Sigmoid colon (tissue), 6 donors: ENCODE measurements at regions not wholly inside any gene's neighbourhood (a gene's known extent, or its start where the extent isn't known, plus 50 kb on each side); places are given as distances from the start of the nearest gene placed in this dataset.

Experiments used
- DNase-seq: peaks from one replicate; pipeline ENCODE4 v3.0.0-alpha.2; 2019
- H3K27ac ChIP-seq, 4 donors: fragments of 200-600 bp; sonication (generic); one replicate each; pipeline ENCODE4 v1.5.1; 2016 to 2019; ENCODE audit warnings: mild to moderate bottlenecking in 1 of 4
- H3K27me3 ChIP-seq, 3 donors: fragments of 200-600 bp; sonication (generic); one replicate each; pipeline ENCODE4 v1.5.1; 2019; ENCODE audit warnings: mild to moderate bottlenecking in 1 of 3
- H3K36me3 ChIP-seq, 4 donors: fragments of 200-600 bp; sonication (generic); one replicate each; pipeline ENCODE4 v1.5.1; 2016 to 2019
- H3K4me1 ChIP-seq, 4 donors: fragments of 200-600 bp; sonication (generic); one replicate each; pipeline ENCODE4 v1.5.1; 2017 to 2019
- H3K4me3 ChIP-seq, 4 donors: fragments of 200-600 bp; sonication (generic); one replicate each; pipeline ENCODE4 v1.5.1; 2017 to 2019; ENCODE audit warnings: mild to moderate bottlenecking in 2 of 4, moderate library complexity in 1 of 4
- H3K9me3 ChIP-seq, 4 donors: fragments of 200-600 bp in 3 of 4; sonication (generic) in 3 of 4; one replicate each; pipeline versions ENCODE4 v1.5.1 to v1.6.1; 2013 to 2019
- EP300 ChIP-seq, 4 donors: sonication (generic); formaldehyde crosslinking; IDR thresholded peaks; one replicate each; pipeline ENCODE4 v1.6.1; 2017; ENCODE audit warnings: antibody characterized with exemption in 4 of 4
- POLR2A ChIP-seq, 2 donors: fragments of 450-650 bp; IDR thresholded peaks; one replicate each; pipeline ENCODE4 v1.6.1; 2016; ENCODE audit warnings: antibody characterized with exemption in 2 of 2, mild to moderate bottlenecking in 2 of 2, moderate library complexity in 2 of 2
- POLR2AphosphoS5 ChIP-seq, 4 donors: sonication (generic); formaldehyde crosslinking; IDR thresholded peaks; one replicate each; pipeline ENCODE4 v1.6.1; 2017; ENCODE audit warnings: antibody characterized with exemption in 4 of 4
- WGBS, 2 donors: extraction: QIAGEN DNeasy Blood & Tissue Kit; methylation state at CpG; one replicate each; pipeline ENCODE4 v1.1.7; 2013; 5-methylcytosine and 5-hydroxymethylcytosine counted together
- intact Hi-C: fragments of 100-400 bp; cut with DNase I; formaldehyde crosslinking; loops from one replicate; pipeline ENCODE4 v1.15.1; 2023
- TF ChIP-seq, protein P1 (sequence below), 4 experiments: fragments of 450-650 bp in 3 of 4; fragments of 200-600 bp in 1 of 4; IDR thresholded peaks; one replicate each; pipeline ENCODE4 v1.5.1; 2016 to 2019; ENCODE audit warnings: antibody characterized with exemption in 4 of 4, mild to moderate bottlenecking in 3 of 4, moderate library complexity in 2 of 4
- donor health status: healthy with polysubstance abuse.
- donor health status: healthy.

DNA sequence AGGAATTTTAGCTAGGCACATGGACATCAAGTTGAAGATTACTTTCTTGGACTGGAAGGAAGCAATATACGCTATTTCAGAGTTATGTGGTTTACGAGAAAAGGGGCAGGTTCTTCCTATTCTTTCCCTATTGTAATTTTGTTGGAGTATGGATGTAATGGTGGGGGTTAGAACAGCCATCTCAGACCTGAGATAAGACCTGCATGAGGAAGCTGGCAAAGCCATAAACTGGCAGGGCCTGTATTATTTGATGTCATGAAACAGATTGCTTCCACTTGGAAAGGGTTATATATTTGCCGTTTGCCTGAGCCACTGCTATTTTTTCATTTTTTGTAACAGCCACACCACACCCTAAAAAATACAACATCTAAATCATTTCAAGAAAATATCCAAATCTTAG lies 220.5 kb upstream of the MAGI2 start:
- Histone ChIP-seq H3K27ac (no peak overlapping the region), H3K9me3 (no peaks in the 10 kb centered on the region), H3K36me3 (no peaks in the 10 kb centered on the region), H3K27me3 (no peaks in the 10 kb centered on the region), H3K4me1 (no peaks in the 10 kb centered on the region), H3K4me3 (no peak overlapping the region)
- WGBS, 2 donors = 24 to 68% methylated on average over 3 of the region's 3 CpGs
- DNase-seq = no peak
- TF ChIP-seq, protein P1, sequence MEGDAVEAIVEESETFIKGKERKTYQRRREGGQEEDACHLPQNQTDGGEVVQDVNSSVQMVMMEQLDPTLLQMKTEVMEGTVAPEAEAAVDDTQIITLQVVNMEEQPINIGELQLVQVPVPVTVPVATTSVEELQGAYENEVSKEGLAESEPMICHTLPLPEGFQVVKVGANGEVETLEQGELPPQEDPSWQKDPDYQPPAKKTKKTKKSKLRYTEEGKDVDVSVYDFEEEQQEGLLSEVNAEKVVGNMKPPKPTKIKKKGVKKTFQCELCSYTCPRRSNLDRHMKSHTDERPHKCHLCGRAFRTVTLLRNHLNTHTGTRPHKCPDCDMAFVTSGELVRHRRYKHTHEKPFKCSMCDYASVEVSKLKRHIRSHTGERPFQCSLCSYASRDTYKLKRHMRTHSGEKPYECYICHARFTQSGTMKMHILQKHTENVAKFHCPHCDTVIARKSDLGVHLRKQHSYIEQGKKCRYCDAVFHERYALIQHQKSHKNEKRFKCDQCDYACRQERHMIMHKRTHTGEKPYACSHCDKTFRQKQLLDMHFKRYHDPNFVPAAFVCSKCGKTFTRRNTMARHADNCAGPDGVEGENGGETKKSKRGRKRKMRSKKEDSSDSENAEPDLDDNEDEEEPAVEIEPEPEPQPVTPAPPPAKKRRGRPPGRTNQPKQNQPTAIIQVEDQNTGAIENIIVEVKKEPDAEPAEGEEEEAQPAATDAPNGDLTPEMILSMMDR (IDR thresholded peaks at IDR 0.05) = no peak
- TF ChIP-seq EP300 (IDR thresholded peaks at IDR 0.05) (no peak), POLR2AphosphoS5 (IDR thresholded peaks at IDR 0.05) (no peak), POLR2A (IDR thresholded peaks at IDR 0.05) (no peak)
- intact Hi-C loops = no loop called here

DNA sequence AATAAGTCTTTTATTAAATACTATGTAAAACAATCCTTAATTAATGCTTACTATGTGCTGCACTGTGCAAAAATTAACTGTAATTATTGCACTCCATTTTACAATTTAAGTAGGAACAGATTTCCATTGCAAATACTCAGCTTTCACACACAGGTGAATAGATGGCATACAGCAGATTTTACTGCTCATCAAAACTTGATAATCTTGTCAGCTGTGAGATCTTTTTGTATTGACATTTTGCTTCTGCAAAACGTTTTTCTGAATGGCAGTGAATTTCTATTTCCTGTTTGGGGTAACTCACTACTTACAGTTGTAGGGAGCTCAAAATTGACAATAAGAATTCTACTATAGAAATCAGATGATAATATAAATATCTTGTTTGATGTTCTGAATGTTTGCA lies 220.0 kb upstream of the MAGI2 start:
- H3K9me3 ChIP-seq = no peaks in the 10 kb centered on the region
- H3K27ac ChIP-seq = no peak overlapping the region
- no peak for DNase-seq
- no peaks in the 10 kb centered on the region for H3K27me3 ChIP-seq
- no peak for TF ChIP-seq POLR2AphosphoS5 (IDR thresholded peaks at IDR 0.05)
- TF ChIP-seq, protein P1 (IDR thresholded peaks at IDR 0.05) = no peak
- TF ChIP-seq POLR2A (IDR thresholded peaks at IDR 0.05) = no peak
- no peak for TF ChIP-seq EP300 (IDR thresholded peaks at IDR 0.05)
- WGBS, 2 donors = 1 to 8% methylated on average over 1 of the region's 1 CpG
- H3K36me3 ChIP-seq = no peaks in the 10 kb centered on the region
- intact Hi-C loops = no loop called here
- H3K4me3 ChIP-seq = no peak overlapping the region
- no peaks in the 10 kb centered on the region for H3K4me1 ChIP-seq

DNA sequence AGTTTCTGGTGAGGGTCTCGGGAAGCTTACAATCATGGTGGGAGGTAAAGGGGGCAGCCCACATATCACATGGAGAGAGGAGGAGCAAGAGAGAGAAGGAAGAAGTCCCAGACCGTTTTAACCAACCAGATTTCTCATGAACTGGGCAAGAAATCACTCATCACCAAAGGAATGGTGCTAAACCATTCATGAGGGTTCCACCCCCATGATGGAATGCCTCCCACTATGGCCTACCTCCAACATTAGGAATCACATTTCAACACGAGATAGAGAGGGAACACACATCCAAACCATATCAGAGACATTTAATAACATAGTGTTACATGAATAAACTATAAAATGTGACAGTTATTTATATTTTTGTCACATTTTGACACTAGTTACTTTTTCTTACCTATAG lies 214.8 kb upstream of the MAGI2 start:
- H3K36me3 ChIP-seq = no peaks in the 10 kb centered on the region
- TF ChIP-seq EP300 (IDR thresholded peaks at IDR 0.05) = no peak
- no peak for TF ChIP-seq POLR2A (IDR thresholded peaks at IDR 0.05)
- no peak for TF ChIP-seq POLR2AphosphoS5 (IDR thresholded peaks at IDR 0.05)
- TF ChIP-seq, protein P1 (IDR thresholded peaks at IDR 0.05) = no peak
- no peak overlapping the region for H3K27ac ChIP-seq
- WGBS, 2 donors = 69% methylated on average over 3 of the region's 3 CpGs
- H3K27me3 ChIP-seq = no peaks in the 10 kb centered on the region
- H3K4me3 ChIP-seq = no peak overlapping the region
- DNase-seq = no peak
- no peaks in the 10 kb centered on the region for H3K9me3 ChIP-seq
- no peaks in the 10 kb centered on the region for H3K4me1 ChIP-seq
- intact Hi-C loops = no loop called here

DNA sequence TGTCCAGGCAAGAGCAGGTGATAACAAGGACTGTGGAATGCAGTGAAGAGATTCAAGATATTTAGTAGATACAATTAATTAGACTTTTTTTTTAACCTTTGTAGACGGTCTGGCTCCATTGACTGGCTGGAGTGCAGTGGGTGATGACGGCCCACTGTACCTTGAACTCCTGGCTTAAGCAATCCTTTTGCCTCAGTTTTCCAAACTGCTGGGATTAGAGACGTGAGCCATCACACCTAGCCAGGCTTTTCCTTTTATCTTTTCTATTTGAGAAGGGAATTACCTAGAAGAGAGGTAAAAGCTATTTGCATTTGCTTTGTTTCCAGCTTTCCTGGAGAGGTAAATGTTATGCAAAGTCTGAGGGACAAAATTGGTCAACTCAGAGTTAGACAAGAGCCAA lies 213.0 kb upstream of the MAGI2 start:
- H3K9me3 ChIP-seq = no peaks in the 10 kb centered on the region
- TF ChIP-seq POLR2AphosphoS5 (IDR thresholded peaks at IDR 0.05) (no peak), EP300 (IDR thresholded peaks at IDR 0.05) (no peak), POLR2A (IDR thresholded peaks at IDR 0.05) (no peak)
- WGBS, 2 donors = 82 to 90% methylated on average over 3 of the region's 3 CpGs

DNA sequence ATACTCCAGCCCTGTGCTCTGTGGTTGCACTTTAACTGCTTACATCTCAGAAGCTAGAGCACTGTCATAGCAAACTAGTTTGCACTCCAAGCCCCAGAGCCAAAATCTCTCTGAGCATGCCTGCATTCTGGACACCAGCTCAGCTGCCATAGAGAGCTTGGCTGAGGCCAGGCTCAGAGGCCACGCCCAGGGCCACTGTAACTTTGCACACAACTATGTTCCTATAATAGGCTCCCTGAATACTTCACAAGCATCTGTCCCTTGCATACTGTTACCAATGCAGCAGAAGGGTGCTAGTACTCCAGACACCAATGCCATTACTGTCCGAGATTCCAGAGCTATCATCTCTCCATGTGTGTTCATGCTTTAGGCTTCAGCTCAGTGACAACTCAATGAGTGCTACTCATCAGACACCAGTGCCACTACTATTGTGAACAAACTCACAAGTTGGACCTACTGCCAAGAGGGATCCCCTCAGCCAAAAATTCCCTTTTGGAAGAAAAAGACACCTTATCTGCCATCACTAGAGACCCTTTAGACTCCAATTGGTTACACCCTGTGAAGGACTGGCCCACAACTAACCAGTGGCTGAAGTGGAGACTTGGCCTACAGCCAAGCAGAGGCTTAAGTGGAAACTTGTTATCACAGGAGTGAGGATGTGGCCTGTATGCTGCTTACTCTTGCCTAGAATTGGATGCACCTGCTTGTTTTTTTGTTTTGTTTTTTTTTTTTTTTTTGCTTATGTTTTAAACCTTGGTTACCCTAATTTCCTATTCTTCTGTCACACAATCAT lies 211.6 kb upstream of the MAGI2 start:
- Histone ChIP-seq H3K4me3 (no peak overlapping the region), H3K9me3 (no peaks in the 10 kb centered on the region), H3K27me3 (no peaks in the 10 kb centered on the region), H3K36me3 (no peaks in the 10 kb centered on the region), H3K4me1 (no peaks in the 10 kb centered on the region), H3K27ac (no peak overlapping the region)
- intact Hi-C loops = no loop called here
- 91% methylated on average over 2 of the region's 2 CpGs for WGBS, 2 donors
- no peak for TF ChIP-seq POLR2A (IDR thresholded peaks at IDR 0.05)
- no peak for TF ChIP-seq EP300 (IDR thresholded peaks at IDR 0.05)
- TF ChIP-seq, protein P1 (IDR thresholded peaks at IDR 0.05) = no peak
- no peak for TF ChIP-seq POLR2AphosphoS5 (IDR thresholded peaks at IDR 0.05)
- no peak for DNase-seq

More for the DNA sequence above, 213.0 kb upstream of the MAGI2 start:
- no peaks in the 10 kb centered on the region for H3K27me3 ChIP-seq
- intact Hi-C loops = no loop called here
- no peaks in the 10 kb centered on the region for H3K4me1 ChIP-seq
- DNase-seq = no peak
- H3K36me3 ChIP-seq = no peaks in the 10 kb centered on the region
- no peak overlapping the region for H3K4me3 ChIP-seq
- H3K27ac ChIP-seq = no peak overlapping the region
